ENCODE measurements at regions not wholly inside any gene's neighbourhood (a gene's known extent, or its start where the extent isn't known, plus 50 kb on each side); places are given as distances from the start of the nearest gene placed in this dataset.

- TF ChIP-seq POLR2AphosphoS5 (IDR thresholded peaks at IDR 0.05; ENCODE audit: insufficient read depth in 1 of 2, low read depth in 1 of 2) (no peak), CTCF (IDR thresholded peaks at IDR 0.05) (no peak)
These were observed 98.7 kb downstream of the TMEM26 start for GRCh38 chr10:61354401-61354975.

All from vagina (tissue), 2 donors.